Endodermal cell (in vitro differentiated cells): ENCODE measurements at regions not wholly inside any gene's neighbourhood (a gene's known extent, or its start where the extent isn't known, plus 50 kb on each side); places are given as distances from the start of the nearest gene placed in this dataset.
"Not testable (repeated sequence)": the region's sequence is repeated elsewhere in the genome, so short reads cannot be mapped to it uniquely, and the experiment has no call there.

Experiments
- DNase-seq: peaks from one replicate; pipeline ENCODE4 v3.0.0-alpha.2; 2017
- H3K27ac ChIP-seq: 2 replicates; pipeline ENCODE4 v1.5.1; 2013; ENCODE audit warnings: mild to moderate bottlenecking, low read depth, low read length, moderate library complexity
- H3K27me3 ChIP-seq: 2 replicates; pipeline ENCODE4 v1.6.1; 2013; ENCODE audit warnings: mild to moderate bottlenecking, low read length, moderate library complexity; ENCODE audit not compliant: insufficient read depth, control insufficient read depth, poor library complexity, severe bottlenecking
- H3K36me3 ChIP-seq: 2 replicates; pipeline ENCODE4 v1.7.0; 2013; ENCODE audit warnings: mild to moderate bottlenecking, low read length, moderate library complexity; ENCODE audit not compliant: control insufficient read depth, insufficient read depth
- H3K4me1 ChIP-seq: one replicate; pipeline ENCODE4 v1.7.0; 2013; ENCODE audit warnings: low read length; ENCODE audit not compliant: control insufficient read depth, insufficient read depth
- H3K4me3 ChIP-seq: 2 replicates; pipeline ENCODE4 v1.5.1; 2013; ENCODE audit warnings: mild to moderate bottlenecking, low read length, moderate library complexity
- H3K9ac ChIP-seq: 2 replicates; pipeline ENCODE4 v1.6.1; 2013; ENCODE audit warnings: mild to moderate bottlenecking, low read length, moderate library complexity; ENCODE audit not compliant: poor library complexity, severe bottlenecking; ENCODE audit errors: extremely low read depth
- H3K9me3 ChIP-seq: 2 replicates; pipeline ENCODE4 v1.6.1; 2013; ENCODE audit warnings: mild to moderate bottlenecking, low read length, moderate library complexity; ENCODE audit not compliant: control insufficient read depth
- H3K27ac Mint-ChIP-seq: 2 replicates; pipeline ENCODE4 v1.8.0; 2020; ENCODE audit warnings: mixed read lengths
- H3K27me3 Mint-ChIP-seq: 2 replicates; pipeline ENCODE4 v1.8.0; 2021; ENCODE audit warnings: mild to moderate bottlenecking, mixed read lengths; ENCODE audit not compliant: insufficient read depth
- H3K36me3 Mint-ChIP-seq: 2 replicates; pipeline ENCODE4 v1.8.0; 2020; ENCODE audit warnings: low read depth, mixed read lengths
- H3K4me1 Mint-ChIP-seq: 2 replicates; pipeline ENCODE4 v1.8.0; 2020; ENCODE audit warnings: mixed read lengths
- H3K4me3 Mint-ChIP-seq: 2 replicates; pipeline ENCODE4 v1.8.0; 2020; ENCODE audit warnings: mild to moderate bottlenecking, moderate library complexity, mixed read lengths
- H3K9me3 Mint-ChIP-seq: 2 replicates; pipeline ENCODE4 v1.8.0; 2020; ENCODE audit warnings: mild to moderate bottlenecking, mixed read lengths
- CTCF ChIP-seq: fragments of 200-600 bp; sonication (generic); conservative IDR thresholded peaks from 2 replicates; pipeline ENCODE4 v1.5.0; 2021; ENCODE audit warnings: antibody characterized with exemption, mild to moderate bottlenecking
- WGBS, 2 experiments: methylation state at CpG; one replicate each; pipeline versions ENCODE4 v1.1.5 to v1.1.7; 2013; ENCODE audit warnings: missing lambda C conversion rate in 2 of 2, mixed read lengths in 1 of 2; ENCODE audit not compliant: insufficient coverage in 1 of 2, insufficient read length in 1 of 2; 5-methylcytosine and 5-hydroxymethylcytosine counted together

DNA sequence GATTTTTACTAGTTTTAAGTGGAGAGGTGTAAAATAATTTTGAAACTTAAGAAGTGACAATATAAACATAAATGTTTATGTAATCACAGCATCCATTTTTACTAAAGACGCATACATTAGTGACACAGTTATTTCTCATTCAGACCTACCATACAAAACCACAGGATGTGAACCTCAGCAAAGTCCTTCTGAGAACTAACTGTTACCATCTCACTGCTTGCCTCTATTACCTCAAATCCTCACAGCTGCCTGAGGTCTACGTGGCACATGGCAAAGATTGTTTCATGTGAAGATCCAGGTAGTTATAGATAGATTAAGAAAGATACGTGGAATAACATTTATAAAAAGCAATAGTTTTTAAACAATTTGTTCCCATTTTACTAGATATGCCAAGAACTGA, 189.0 kb downstream of the SLITRK2 start:
- H3K9me3 Mint-ChIP-seq: peaks cover 36% of the 10 kb centered on the region
- no peak for DNase-seq
- Histone ChIP-seq H3K36me3 (no peaks in the 10 kb centered on the region), H3K4me3 (no peak overlapping the region), H3K9me3 (peaks cover 35% of the 10 kb centered on the region), H3K9ac (no peak overlapping the region), H3K27me3 (no peaks in the 10 kb centered on the region), H3K4me1 (no peaks in the 10 kb centered on the region), H3K27ac (no peak overlapping the region)
- H3K36me3 Mint-ChIP-seq: no peaks in the 10 kb centered on the region
- no peak for TF ChIP-seq CTCF
- H3K27me3 Mint-ChIP-seq: no peaks in the 10 kb centered on the region
- H3K4me1 Mint-ChIP-seq: no peaks in the 10 kb centered on the region
- H3K27ac Mint-ChIP-seq: no peak overlapping the region
- 82% methylated on average over 1 of the region's 3 CpGs; no CpG with 5 or more reads in 1 of the 2 experiments for WGBS, 2 experiments
- no peak overlapping the region for H3K4me3 Mint-ChIP-seq

GRCh38 chrX:146036000-146036399, 218.4 kb downstream of the SLITRK2 start:
- no peak for DNase-seq
- no peaks in the 10 kb centered on the region for H3K36me3 ChIP-seq
- no peak for TF ChIP-seq CTCF
- no peaks in the 10 kb centered on the region for H3K4me1 ChIP-seq
- Mint-ChIP-seq H3K4me3 (no peak overlapping the region), H3K27ac (no peak overlapping the region), H3K36me3 (peaks cover 7% of the 10 kb centered on the region), H3K27me3 (no peaks in the 10 kb centered on the region), H3K4me1 (no peaks in the 10 kb centered on the region), H3K9me3 (peaks cover 83% of the 10 kb centered on the region)
- 60% methylated on average over 2 of the region's 4 CpGs; no CpG with 5 or more reads in 1 of the 2 experiments for WGBS, 2 experiments
- H3K27me3 ChIP-seq: no peaks in the 10 kb centered on the region
- peaks cover 20% of the 10 kb centered on the region for H3K9me3 ChIP-seq
- no peak overlapping the region for H3K9ac ChIP-seq
- H3K27ac ChIP-seq: no peak overlapping the region
- H3K4me3 ChIP-seq: no peak overlapping the region

DNA sequence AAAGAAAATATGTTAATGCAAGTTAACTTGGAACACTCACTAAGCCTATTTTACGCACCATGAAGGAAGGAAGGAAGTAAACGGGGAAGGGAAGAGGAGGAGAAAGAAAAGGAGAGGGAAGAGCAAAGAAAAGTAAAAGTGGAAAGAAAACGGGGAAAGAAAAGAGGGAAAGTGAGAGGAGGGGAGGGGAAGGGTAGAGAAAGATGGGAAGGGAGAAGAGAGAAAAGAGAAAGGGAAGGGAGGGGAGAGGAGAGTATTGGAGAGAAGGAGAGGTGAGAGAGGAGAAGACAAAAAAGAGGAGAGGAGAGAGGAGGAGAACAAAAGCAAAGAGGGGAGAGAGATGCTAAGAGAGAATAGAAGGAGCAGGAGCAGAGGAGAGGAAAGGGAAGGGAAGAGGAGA, 224.1 kb downstream of the SLITRK2 start:
- H3K27me3 ChIP-seq: no peaks in the 10 kb centered on the region
- no peaks in the 10 kb centered on the region for H3K36me3 ChIP-seq
- H3K9ac ChIP-seq: no peak overlapping the region
- H3K9me3 Mint-ChIP-seq: peaks cover 68% of the 10 kb centered on the region
- no peaks in the 10 kb centered on the region for H3K4me1 ChIP-seq
- no peak for TF ChIP-seq CTCF
- no peak overlapping the region for H3K4me3 ChIP-seq
- H3K4me3 Mint-ChIP-seq: no peak overlapping the region
- H3K36me3 Mint-ChIP-seq: peaks cover 7% of the 10 kb centered on the region
- WGBS, 2 experiments: 69% methylated on average over 3 of the region's 3 CpGs; no CpG with 5 or more reads in 1 of the 2 experiments
- peaks cover 14% of the 10 kb centered on the region for H3K9me3 ChIP-seq
- no peaks in the 10 kb centered on the region for H3K27me3 Mint-ChIP-seq
- H3K27ac ChIP-seq: no peak overlapping the region
- no peak overlapping the region for H3K27ac Mint-ChIP-seq
- H3K4me1 Mint-ChIP-seq: no peaks in the 10 kb centered on the region
- no peak for DNase-seq

DNA sequence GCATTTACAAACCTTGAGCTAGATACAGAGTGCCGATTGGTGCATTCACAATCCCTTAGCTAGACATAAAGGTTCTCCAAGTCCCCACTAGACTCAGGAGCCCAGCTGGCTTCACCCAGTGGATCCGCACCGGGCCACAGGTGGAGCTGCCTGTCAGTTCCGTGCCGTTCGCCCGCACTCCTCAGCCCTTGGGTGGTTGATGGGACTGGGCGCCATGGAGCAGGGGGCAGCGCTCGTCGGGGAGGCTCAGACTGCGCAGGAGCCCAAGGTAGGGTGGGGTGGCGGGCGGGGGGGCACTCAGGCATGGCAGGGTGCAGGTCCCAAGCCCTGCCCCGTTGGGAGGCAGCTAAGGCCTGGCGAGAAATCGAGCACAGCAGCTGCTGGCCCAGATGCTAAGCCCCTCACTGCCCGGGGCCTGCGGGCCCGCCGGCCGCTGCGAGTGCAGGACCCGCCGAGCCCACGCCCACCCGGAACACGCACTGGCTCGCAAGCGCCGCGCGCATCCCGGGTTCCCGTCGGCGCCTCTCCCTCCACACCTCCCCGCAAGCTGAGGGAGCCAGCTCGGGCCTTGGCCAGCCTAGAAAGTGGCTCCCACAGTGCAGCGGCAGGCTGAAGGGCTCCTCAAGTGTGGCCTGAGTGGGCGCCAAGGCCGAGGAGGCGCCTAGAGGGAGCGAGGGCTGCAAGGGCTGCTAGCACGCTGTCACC, 228.5 kb downstream of the SLITRK2 start:
- 92% methylated on average over 40 of the region's 45 CpGs; no CpG with 5 or more reads in 1 of the 2 experiments for WGBS, 2 experiments
- not testable (repeated sequence) for H3K4me3 ChIP-seq, H3K9ac ChIP-seq, H3K4me1 Mint-ChIP-seq, H3K27ac ChIP-seq, H3K36me3 ChIP-seq, H3K27me3 ChIP-seq, H3K4me1 ChIP-seq, H3K36me3 Mint-ChIP-seq, DNase-seq, H3K27ac Mint-ChIP-seq, H3K4me3 Mint-ChIP-seq, H3K27me3 Mint-ChIP-seq
- peaks cover 55% of the 10 kb centered on the region for H3K9me3 Mint-ChIP-seq
- peaks cover 27% of the 10 kb centered on the region for H3K9me3 ChIP-seq

DNA sequence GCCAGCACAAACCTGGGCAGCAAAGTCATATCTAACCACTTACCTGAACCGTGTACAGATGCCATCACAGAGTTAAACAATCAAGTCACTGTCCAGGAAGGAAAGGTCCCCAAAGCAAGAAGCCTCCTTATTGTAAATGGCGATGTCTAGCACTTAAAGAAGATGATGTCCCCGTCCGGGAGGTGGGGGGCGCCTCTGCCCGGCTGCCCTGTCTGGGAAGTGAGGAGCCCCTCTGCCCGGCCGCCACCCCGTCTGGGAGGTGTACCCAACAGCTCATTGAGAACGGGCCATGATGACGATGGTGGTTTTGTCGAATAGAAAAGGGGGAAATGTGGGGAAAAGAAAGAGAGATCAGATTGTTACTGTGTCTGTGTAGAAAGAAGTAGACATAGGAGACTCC, 231.9 kb downstream of the SLITRK2 start:
- peaks cover 68% of the 10 kb centered on the region for H3K9me3 Mint-ChIP-seq
- H3K36me3 ChIP-seq, H3K4me3 ChIP-seq, H3K27me3 Mint-ChIP-seq, H3K27ac ChIP-seq, H3K4me1 Mint-ChIP-seq, H3K36me3 Mint-ChIP-seq, H3K27ac Mint-ChIP-seq, H3K9ac ChIP-seq, H3K4me3 Mint-ChIP-seq, DNase-seq, H3K4me1 ChIP-seq, H3K27me3 ChIP-seq: not testable (repeated sequence)
- H3K9me3 ChIP-seq: peaks cover 23% of the 10 kb centered on the region
- WGBS, 2 experiments: 86% methylated on average over 6 of the region's 12 CpGs; no CpG with 5 or more reads in 1 of the 2 experiments
